ENCODE measurements at regions not wholly inside any gene's neighbourhood (a gene's known extent, or its start where the extent isn't known, plus 50 kb on each side); places are given as distances from the start of the nearest gene placed in this dataset.
"Not testable (repeated sequence)": the region's sequence is repeated elsewhere in the genome, so short reads cannot be mapped to it uniquely, and the experiment has no call there.

- H3K27ac Mint-ChIP-seq, result not testable (repeated sequence)
Observed at GRCh38 chr4:118474001-118474626, 121.3 kb upstream of the PRSS12 start.

GRCh38 chr4:118474771-118475170, 122.0 kb upstream of the PRSS12 start:
- not testable (repeated sequence) for H3K27me3 Mint-ChIP-seq (ENCODE audit: low read depth); H3K4me1 Mint-ChIP-seq (ENCODE audit: low read depth); H3K36me3 Mint-ChIP-seq (ENCODE audit: low read depth); H3K9me3 Mint-ChIP-seq; H3K4me3 Mint-ChIP-seq; H3K27ac Mint-ChIP-seq

More at GRCh38 chr4:118474001-118474626, 121.3 kb upstream of the PRSS12 start:
- H3K36me3 Mint-ChIP-seq (ENCODE audit: low read depth); H3K4me3 Mint-ChIP-seq; H3K9me3 Mint-ChIP-seq; H3K4me1 Mint-ChIP-seq (ENCODE audit: low read depth); H3K27me3 Mint-ChIP-seq (ENCODE audit: low read depth): not testable (repeated sequence)

- not testable (repeated sequence) for H3K4me1 Mint-ChIP-seq (ENCODE audit: low read depth); H3K9me3 Mint-ChIP-seq; H3K4me3 Mint-ChIP-seq; H3K27ac Mint-ChIP-seq; H3K27me3 Mint-ChIP-seq (ENCODE audit: low read depth); H3K36me3 Mint-ChIP-seq (ENCODE audit: low read depth)
Observed at GRCh38 chr4:118475901-118476300, 123.1 kb upstream of the PRSS12 start.

- H3K27ac Mint-ChIP-seq; H3K4me1 Mint-ChIP-seq (ENCODE audit: low read depth); H3K4me3 Mint-ChIP-seq; H3K9me3 Mint-ChIP-seq; H3K36me3 Mint-ChIP-seq (ENCODE audit: low read depth); H3K27me3 Mint-ChIP-seq (ENCODE audit: low read depth): not testable (repeated sequence)
Observed at GRCh38 chr4:118477826-118478225, 125.0 kb upstream of the PRSS12 start.

- H3K9me3 Mint-ChIP-seq; H3K36me3 Mint-ChIP-seq (ENCODE audit: low read depth); H3K4me3 Mint-ChIP-seq; H3K4me1 Mint-ChIP-seq (ENCODE audit: low read depth); H3K27me3 Mint-ChIP-seq (ENCODE audit: low read depth); H3K27ac Mint-ChIP-seq: not testable (repeated sequence)
Observed at GRCh38 chr4:118485801-118486314, 133.1 kb upstream of the PRSS12 start.

- not testable (repeated sequence) for H3K9me3 Mint-ChIP-seq; H3K27me3 Mint-ChIP-seq (ENCODE audit: low read depth); H3K4me3 Mint-ChIP-seq; H3K36me3 Mint-ChIP-seq (ENCODE audit: low read depth); H3K4me1 Mint-ChIP-seq (ENCODE audit: low read depth); H3K27ac Mint-ChIP-seq
Observed at GRCh38 chr4:118492963-118493362, 140.2 kb upstream of the PRSS12 start.

GRCh38 chr4:118494437-118494836, 141.6 kb upstream of the PRSS12 start:
- H3K27me3 Mint-ChIP-seq (ENCODE audit: low read depth); H3K4me1 Mint-ChIP-seq (ENCODE audit: low read depth); H3K4me3 Mint-ChIP-seq; H3K36me3 Mint-ChIP-seq (ENCODE audit: low read depth); H3K9me3 Mint-ChIP-seq; H3K27ac Mint-ChIP-seq: not testable (repeated sequence)

- H3K4me3 Mint-ChIP-seq; H3K4me1 Mint-ChIP-seq (ENCODE audit: low read depth); H3K36me3 Mint-ChIP-seq (ENCODE audit: low read depth); H3K9me3 Mint-ChIP-seq; H3K27ac Mint-ChIP-seq; H3K27me3 Mint-ChIP-seq (ENCODE audit: low read depth): not testable (repeated sequence)
Observed at GRCh38 chr4:118502967-118503366, 150.2 kb upstream of the PRSS12 start.

- not testable (repeated sequence) for H3K9me3 Mint-ChIP-seq; H3K4me1 Mint-ChIP-seq (ENCODE audit: low read depth); H3K36me3 Mint-ChIP-seq (ENCODE audit: low read depth); H3K4me3 Mint-ChIP-seq; H3K27ac Mint-ChIP-seq; H3K27me3 Mint-ChIP-seq (ENCODE audit: low read depth)
Observed at GRCh38 chr4:118504927-118505326, 152.1 kb upstream of the PRSS12 start.

GRCh38 chr4:118505491-118505890, 152.7 kb upstream of the PRSS12 start:
- H3K27me3 Mint-ChIP-seq (ENCODE audit: low read depth); H3K4me1 Mint-ChIP-seq (ENCODE audit: low read depth); H3K9me3 Mint-ChIP-seq; H3K27ac Mint-ChIP-seq; H3K4me3 Mint-ChIP-seq; H3K36me3 Mint-ChIP-seq (ENCODE audit: low read depth): not testable (repeated sequence)

- not testable (repeated sequence) for H3K4me1 Mint-ChIP-seq (ENCODE audit: low read depth); H3K36me3 Mint-ChIP-seq (ENCODE audit: low read depth); H3K27me3 Mint-ChIP-seq (ENCODE audit: low read depth); H3K9me3 Mint-ChIP-seq; H3K27ac Mint-ChIP-seq; H3K4me3 Mint-ChIP-seq
Observed at GRCh38 chr4:118512870-118513269, 160.1 kb upstream of the PRSS12 start.

GRCh38 chr4:118514332-118514731, 161.5 kb upstream of the PRSS12 start:
- not testable (repeated sequence) for H3K4me3 Mint-ChIP-seq; H3K27me3 Mint-ChIP-seq (ENCODE audit: low read depth); H3K27ac Mint-ChIP-seq; H3K36me3 Mint-ChIP-seq (ENCODE audit: low read depth); H3K9me3 Mint-ChIP-seq; H3K4me1 Mint-ChIP-seq (ENCODE audit: low read depth)

GRCh38 chr4:118516107-118516506, 163.3 kb upstream of the PRSS12 start:
- not testable (repeated sequence) for H3K4me3 Mint-ChIP-seq; H3K9me3 Mint-ChIP-seq; H3K4me1 Mint-ChIP-seq (ENCODE audit: low read depth); H3K36me3 Mint-ChIP-seq (ENCODE audit: low read depth); H3K27me3 Mint-ChIP-seq (ENCODE audit: low read depth); H3K27ac Mint-ChIP-seq

GRCh38 chr4:118530107-118530506, 155.1 kb upstream of the METTL14 start:
- not testable (repeated sequence) for H3K9me3 Mint-ChIP-seq; H3K4me1 Mint-ChIP-seq (ENCODE audit: low read depth); H3K4me3 Mint-ChIP-seq; H3K36me3 Mint-ChIP-seq (ENCODE audit: low read depth); H3K27me3 Mint-ChIP-seq (ENCODE audit: low read depth); H3K27ac Mint-ChIP-seq

GRCh38 chr4:118531947-118532346, 153.2 kb upstream of the METTL14 start:
- not testable (repeated sequence) for H3K4me1 Mint-ChIP-seq (ENCODE audit: low read depth); H3K9me3 Mint-ChIP-seq; H3K27me3 Mint-ChIP-seq (ENCODE audit: low read depth); H3K27ac Mint-ChIP-seq; H3K4me3 Mint-ChIP-seq; H3K36me3 Mint-ChIP-seq (ENCODE audit: low read depth)

- H3K4me1 Mint-ChIP-seq (ENCODE audit: low read depth); H3K27me3 Mint-ChIP-seq (ENCODE audit: low read depth); H3K4me3 Mint-ChIP-seq; H3K36me3 Mint-ChIP-seq (ENCODE audit: low read depth); H3K27ac Mint-ChIP-seq; H3K9me3 Mint-ChIP-seq: not testable (repeated sequence)
Observed at GRCh38 chr4:118535788-118536187, 149.4 kb upstream of the METTL14 start.
